ENCODE measurements at regions not wholly inside any gene's neighbourhood (a gene's known extent, or its start where the extent isn't known, plus 50 kb on each side); places are given as distances from the start of the nearest gene placed in this dataset.

GRCh38 chr1:68344208-68344607, 105.5 kb downstream of the RPE65 start:
- in situ Hi-C loops (cut with MboI): loop anchor here (5.0 to 25.0 kb wide), 3 partner anchors 227 to 807 kb away; no protein-coding TSS in a partner anchor
- WGBS, 2 experiments (ENCODE audit: low coverage in 1 of 2, low lambda C conversion rate in 2 of 2, missing lambda C conversion rate in 2 of 2): 95% methylated on average over 4 of the region's 4 CpGs
- no peaks in the 10 kb centered on the region for H3K36me3 ChIP-seq (ENCODE audit: low read depth)

GRCh38 chr1:68340951-68341350, 108.6 kb upstream of the WLS start:
- in situ Hi-C loops (cut with MboI): loop anchor here (5.0 to 25.0 kb wide), 3 partner anchors 224 to 804 kb away; no protein-coding TSS in a partner anchor
- Histone ChIP-seq H3K27ac (no peak overlapping the region), H4K20me1 (ENCODE audit: insufficient read depth) (no peaks in the 10 kb centered on the region), H3K9me2 (ENCODE audit: insufficient read depth) (no peaks in the 10 kb centered on the region), H3K36me3 (ENCODE audit: low read depth) (no peaks in the 10 kb centered on the region), H3F3A (ENCODE audit: insufficient read depth) (no peaks in the 10 kb centered on the region), H3K9me3 (ENCODE audit: low read depth) (no peaks in the 10 kb centered on the region), H3K9ac (no peak overlapping the region), H3K79me2 (ENCODE audit: insufficient read depth) (no peaks in the 10 kb centered on the region), H3K4me1 (ENCODE audit: insufficient read depth) (peaks cover 7% of the 10 kb centered on the region; the same call in 1 of the 2 replicates), H3K4me3 (no peak overlapping the region), H3K4me2 (ENCODE audit: unreplicated experiment) (no peak overlapping the region), H3K27me3 (replicated peaks; ENCODE audit: insufficient read depth) (peaks cover 6% of the 10 kb centered on the region; the same call in 1 of the 2 replicates), H2AFZ (no peak overlapping the region)
- DNase-seq: no peak
- 95 to 97% methylated on average over 5 of the region's 5 CpGs for WGBS, 2 experiments (ENCODE audit: low coverage in 1 of 2, low lambda C conversion rate in 2 of 2, missing lambda C conversion rate in 2 of 2)
- TF ChIP-seq EZH2phosphoT487 (IDR thresholded peaks at IDR 0.05; ENCODE audit: insufficient read depth, low read depth) (no peak), EZH2 (IDR thresholded peaks at IDR 0.05; ENCODE audit: insufficient read depth, poor library complexity, severe bottlenecking) (no peak)

More at GRCh38 chr1:68344208-68344607, 105.5 kb downstream of the RPE65 start:
- no peak overlapping the region for H2AFZ ChIP-seq
- no peaks in the 10 kb centered on the region for H3K9me2 ChIP-seq (ENCODE audit: insufficient read depth)
- no peaks in the 10 kb centered on the region for H4K20me1 ChIP-seq (ENCODE audit: insufficient read depth)
- no peak overlapping the region for H3K4me2 ChIP-seq (ENCODE audit: unreplicated experiment)
- no peak for TF ChIP-seq EZH2 (IDR thresholded peaks at IDR 0.05; ENCODE audit: insufficient read depth, poor library complexity, severe bottlenecking)
- TF ChIP-seq EZH2phosphoT487 (IDR thresholded peaks at IDR 0.05; ENCODE audit: insufficient read depth, low read depth): no peak
- H3K4me3 ChIP-seq: no peak overlapping the region
- H3K27me3 ChIP-seq (replicated peaks; ENCODE audit: insufficient read depth): no peaks in the 10 kb centered on the region; the same call in 1 of the 2 replicates
- no peak for DNase-seq
- H3K9me3 ChIP-seq (ENCODE audit: low read depth): no peaks in the 10 kb centered on the region
- H3K4me1 ChIP-seq (ENCODE audit: insufficient read depth): peaks cover 5% of the 10 kb centered on the region; the same call in 1 of the 2 replicates
- no peaks in the 10 kb centered on the region for H3K79me2 ChIP-seq (ENCODE audit: insufficient read depth)
- no peak overlapping the region for H3K27ac ChIP-seq
- H3K9ac ChIP-seq: no peak overlapping the region
- H3F3A ChIP-seq (ENCODE audit: insufficient read depth): no peaks in the 10 kb centered on the region

- no peaks in the 10 kb centered on the region for H3K9me3 ChIP-seq (ENCODE audit: low read depth)
- no peaks in the 10 kb centered on the region for H3K79me2 ChIP-seq (ENCODE audit: insufficient read depth)
- peaks cover 7% of the 10 kb centered on the region; the same call in 1 of the 2 replicates for H3K4me1 ChIP-seq (ENCODE audit: insufficient read depth)
- H3K4me2 ChIP-seq (ENCODE audit: unreplicated experiment): peak overlapping the region; percentile 9
- no peak overlapping the region for H2AFZ ChIP-seq
- peaks cover 8% of the 10 kb centered on the region; the same call in 1 of the 2 replicates for H3K27me3 ChIP-seq (replicated peaks; ENCODE audit: insufficient read depth)
- H3K27ac ChIP-seq: no peak overlapping the region
- H3K9ac ChIP-seq: no peak overlapping the region
- TF ChIP-seq EZH2phosphoT487 (IDR thresholded peaks at IDR 0.05; ENCODE audit: insufficient read depth, low read depth): no peak
- TF ChIP-seq EZH2 (IDR thresholded peaks at IDR 0.05; ENCODE audit: insufficient read depth, poor library complexity, severe bottlenecking): no peak
- H3K4me3 ChIP-seq: no peak overlapping the region
- no peaks in the 10 kb centered on the region for H4K20me1 ChIP-seq (ENCODE audit: insufficient read depth)
- peak; percentile 85 for DNase-seq
- H3K36me3 ChIP-seq (ENCODE audit: low read depth): no peaks in the 10 kb centered on the region
- in situ Hi-C loops (cut with MboI): loop anchor here (25.0 kb wide), 1 partner anchor 802 kb away; no protein-coding TSS in a partner anchor
- H3K9me2 ChIP-seq (ENCODE audit: insufficient read depth): no peaks in the 10 kb centered on the region
- H3F3A ChIP-seq (ENCODE audit: insufficient read depth): no peaks in the 10 kb centered on the region
Measured at GRCh38 chr1:68339505-68339904, 107.2 kb upstream of the WLS start.

GRCh38 chr1:68338081-68338480, 105.8 kb upstream of the WLS start:
- in situ Hi-C loops (cut with MboI): loop anchor here (25.0 kb wide), 1 partner anchor 801 kb away; no protein-coding TSS in a partner anchor
- no peak overlapping the region for H3K9ac ChIP-seq
- no peak for TF ChIP-seq EZH2phosphoT487 (IDR thresholded peaks at IDR 0.05; ENCODE audit: insufficient read depth, low read depth)
- TF ChIP-seq EZH2 (IDR thresholded peaks at IDR 0.05; ENCODE audit: insufficient read depth, poor library complexity, severe bottlenecking): no peak

More at GRCh38 chr1:68338081-68338480, 105.8 kb upstream of the WLS start:
- Histone ChIP-seq H3K9me3 (ENCODE audit: low read depth) (no peaks in the 10 kb centered on the region), H3K27ac (no peak overlapping the region), H3K4me3 (no peak overlapping the region), H4K20me1 (ENCODE audit: insufficient read depth) (no peaks in the 10 kb centered on the region), H3K79me2 (ENCODE audit: insufficient read depth) (no peaks in the 10 kb centered on the region), H3K9me2 (ENCODE audit: insufficient read depth) (no peaks in the 10 kb centered on the region), H3K4me2 (ENCODE audit: unreplicated experiment) (no peak overlapping the region), H3K36me3 (ENCODE audit: low read depth) (no peaks in the 10 kb centered on the region), H3K27me3 (replicated peaks; ENCODE audit: insufficient read depth) (peaks cover 8% of the 10 kb centered on the region), H3K4me1 (ENCODE audit: insufficient read depth) (peaks cover 7% of the 10 kb centered on the region; the same call in 1 of the 2 replicates), H2AFZ (no peak overlapping the region), H3F3A (ENCODE audit: insufficient read depth) (0 out of 2 replicates have a peak, but pooled peaks cover 1% of the 10 kb centered on the region)
- 97 to 100% methylated on average over 1 of the region's 1 CpG for WGBS, 2 experiments (ENCODE audit: low coverage in 1 of 2, low lambda C conversion rate in 2 of 2, missing lambda C conversion rate in 2 of 2)
- DNase-seq: no peak
